ENCODE measurements at regions not wholly inside any gene's neighbourhood (a gene's known extent, or its start where the extent isn't known, plus 50 kb on each side); places are given as distances from the start of the nearest gene placed in this dataset.
A peak's percentile ranks its signal among the peaks of the same experiment; 100 is the strongest.

GRCh38 chr5:139733698-139734538, 61.7 kb upstream of the PSD2 start:
- DNase-seq (ENCODE audit: low read depth), result no peak

GRCh38 chr5:139734539-139734916, 61.1 kb upstream of the PSD2 start:
- no peak for DNase-seq (ENCODE audit: low read depth)

- DNase-seq (ENCODE audit: low read depth), result no peak
Measured at GRCh38 chr5:139738193-139739149, 57.1 kb upstream of the PSD2 start.

- no peak for DNase-seq (ENCODE audit: low read depth)
Measured at GRCh38 chr5:139739150-139739974, 56.2 kb upstream of the PSD2 start.

- DNase-seq (ENCODE audit: low read depth), result no peak
Measured at GRCh38 chr5:139740138-139740991, 55.2 kb upstream of the PSD2 start.

- DNase-seq (ENCODE audit: low read depth), result no peak
Measured at GRCh38 chr5:139740992-139741672, 54.5 kb upstream of the PSD2 start.

GRCh38 chr5:139741823-139742172, 53.8 kb upstream of the PSD2 start:
- no peak for DNase-seq (ENCODE audit: low read depth)

- no peak for DNase-seq (ENCODE audit: low read depth)
Measured at GRCh38 chr5:139742173-139742903, 53.3 kb upstream of the PSD2 start.

GRCh38 chr5:139743001-139743771, 52.4 kb upstream of the PSD2 start:
- no peak for DNase-seq (ENCODE audit: low read depth)

- DNase-seq (ENCODE audit: low read depth), result no peak
Measured at GRCh38 chr5:139743804-139744203, 51.8 kb upstream of the PSD2 start.

- DNase-seq (ENCODE audit: low read depth), result no peak
Measured at GRCh38 chr5:139744471-139745131, 51.0 kb upstream of the PSD2 start.

- DNase-seq (ENCODE audit: low read depth), result peak; percentile 83
Measured at GRCh38 chr5:139745132-139745799, 50.3 kb upstream of the PSD2 start.

- DNase-seq (ENCODE audit: low read depth), result peak; percentile 49
Measured at GRCh38 chr5:139745800-139746690, 49.6 kb upstream of the PSD2 start.
